GM18858 (cell line): ENCODE measurements at regions not wholly inside any gene's neighbourhood (a gene's known extent, or its start where the extent isn't known, plus 50 kb on each side); places are given as distances from the start of the nearest gene placed in this dataset.
"Not testable (repeated sequence)": the region's sequence is repeated elsewhere in the genome, so short reads cannot be mapped to it uniquely, and the experiment has no call there.

ENCODE experiments used
- ATAC-seq: cut with Tn5 transposase; IDR thresholded peaks from one replicate; pipeline ENCODE4 v1.9.1; 2021; ENCODE audit not compliant: unreplicated experiment

DNA sequence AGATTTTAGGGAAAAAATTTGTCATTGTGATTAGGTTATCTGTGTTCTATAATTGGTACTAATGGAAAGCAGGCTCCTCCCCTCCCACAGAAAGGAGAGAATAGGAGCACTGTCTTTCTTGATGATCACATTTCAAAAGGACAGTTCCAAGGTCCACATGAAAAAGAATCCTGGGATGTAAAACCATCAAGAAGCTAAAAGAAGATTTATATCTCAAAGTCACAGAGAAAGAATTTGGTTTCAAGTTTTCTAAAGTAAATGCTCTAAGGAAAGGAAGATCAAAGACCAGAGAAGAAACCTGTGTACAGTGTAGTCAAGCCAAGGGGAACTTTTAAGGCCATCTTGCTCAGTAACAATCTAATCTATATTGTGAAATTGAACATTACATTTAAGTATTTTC lies 652.7 kb upstream of the HS3ST5 start:
- ATAC-seq: no peak

DNA sequence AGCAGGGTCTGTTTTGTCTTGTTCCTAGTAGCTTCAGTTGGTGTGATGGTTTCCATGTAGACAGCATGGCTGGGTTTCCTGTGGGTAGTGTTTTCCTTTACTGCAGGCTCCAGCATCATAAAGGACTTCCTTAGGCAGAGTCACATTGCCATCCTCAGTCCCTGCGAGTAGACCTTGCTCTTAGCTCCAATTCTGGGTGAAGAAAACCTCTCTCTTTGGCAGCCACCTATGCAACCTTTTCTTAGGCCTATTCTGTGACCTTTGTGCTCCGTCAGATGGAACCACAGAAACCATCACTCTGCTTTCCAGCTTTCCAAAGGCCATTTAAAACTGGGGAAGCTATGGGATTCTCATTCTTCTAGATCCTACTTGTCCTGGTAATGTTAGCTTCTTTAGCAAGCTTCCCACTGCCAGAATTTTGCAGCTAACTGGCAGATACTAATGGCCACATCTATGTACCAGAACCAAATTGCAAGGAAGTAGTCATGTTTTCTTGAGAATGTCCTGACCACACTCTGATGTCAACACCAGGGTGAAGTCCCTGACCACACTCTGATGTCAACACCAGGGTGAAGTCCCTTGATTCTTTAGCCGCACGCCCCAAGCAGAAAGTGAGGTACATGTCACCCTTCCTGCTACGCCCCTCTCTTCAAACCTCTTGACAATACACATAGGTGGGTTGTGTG lies 646.6 kb upstream of the HS3ST5 start:
- ATAC-seq: peak; percentile 98

DNA sequence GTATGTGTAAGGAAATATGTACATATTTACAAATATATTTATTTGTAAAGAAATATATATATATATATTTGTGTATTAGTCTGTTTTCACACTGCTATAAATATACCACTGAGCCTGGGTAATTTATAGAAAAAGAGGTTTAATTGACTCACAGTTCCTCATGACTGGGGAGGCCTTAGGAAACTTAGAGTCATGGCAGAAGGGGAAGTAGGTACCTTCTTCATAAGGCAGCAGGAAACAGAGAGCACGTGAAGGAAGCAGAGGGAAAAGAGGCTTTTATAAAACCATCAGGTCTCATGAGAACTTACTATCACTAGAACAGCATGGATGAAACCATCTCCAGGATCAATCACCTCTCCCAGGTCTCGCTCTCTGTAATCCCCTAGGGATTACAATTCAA lies 644.5 kb upstream of the HS3ST5 start:
- no peak for ATAC-seq

DNA sequence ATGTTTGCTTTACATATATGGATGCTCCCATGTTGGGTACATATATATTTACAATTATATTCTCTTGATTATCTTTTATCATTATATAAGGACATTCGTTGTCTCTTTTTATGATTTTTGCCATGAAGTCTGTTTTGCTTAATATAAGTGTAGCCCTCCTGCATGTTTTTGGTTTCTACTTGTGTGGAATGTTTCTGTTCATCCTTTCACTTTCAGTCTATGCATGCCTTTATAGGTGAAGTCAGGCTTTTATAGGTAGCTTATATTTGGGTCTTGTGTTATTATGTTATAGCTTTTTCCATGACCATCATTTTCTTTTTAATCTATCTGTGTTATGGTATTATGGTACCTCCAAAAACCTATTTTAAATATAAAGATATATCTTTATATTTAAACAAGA lies 612.5 kb upstream of the HS3ST5 start:
- no peak for ATAC-seq

DNA sequence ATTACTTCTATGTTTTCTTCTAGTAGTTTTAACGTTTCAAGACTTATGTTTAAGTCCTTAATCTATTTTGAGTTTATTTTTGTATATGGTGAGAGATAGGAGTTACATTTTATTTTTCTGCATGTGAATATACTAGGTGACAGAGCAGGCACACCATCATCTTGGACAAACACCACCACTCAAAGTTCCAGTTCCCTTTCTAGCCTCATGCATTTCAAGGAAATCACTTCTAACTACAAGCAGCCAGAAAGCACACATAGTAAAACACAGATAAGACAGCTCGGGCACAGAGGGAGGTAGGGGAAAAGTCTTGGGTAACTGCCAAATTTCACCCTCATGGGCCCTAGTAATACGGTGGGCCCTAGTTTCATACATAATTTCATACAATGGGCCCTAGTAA lies 609.4 kb upstream of the HS3ST5 start:
- no peak for ATAC-seq

DNA sequence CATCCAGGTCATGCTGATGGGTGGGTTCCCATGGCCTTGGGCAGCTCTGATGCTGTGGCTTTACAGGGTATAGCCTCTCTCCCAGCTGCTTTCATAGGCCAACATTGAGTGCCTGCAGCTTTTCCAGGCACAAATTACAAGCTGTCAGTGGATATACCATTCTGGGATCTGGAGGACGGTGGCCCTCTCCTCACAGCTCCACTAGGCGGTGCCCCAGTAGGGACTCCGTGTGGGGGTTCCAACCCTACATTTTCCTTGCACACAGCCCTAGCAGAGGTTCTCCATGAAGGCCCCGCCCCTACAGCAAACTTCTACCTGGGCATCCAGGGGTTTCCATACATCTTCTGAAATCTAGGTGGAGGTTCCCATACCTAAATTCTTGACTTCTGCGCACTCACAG lies 602.6 kb upstream of the HS3ST5 start:
- ATAC-seq: no peak

DNA sequence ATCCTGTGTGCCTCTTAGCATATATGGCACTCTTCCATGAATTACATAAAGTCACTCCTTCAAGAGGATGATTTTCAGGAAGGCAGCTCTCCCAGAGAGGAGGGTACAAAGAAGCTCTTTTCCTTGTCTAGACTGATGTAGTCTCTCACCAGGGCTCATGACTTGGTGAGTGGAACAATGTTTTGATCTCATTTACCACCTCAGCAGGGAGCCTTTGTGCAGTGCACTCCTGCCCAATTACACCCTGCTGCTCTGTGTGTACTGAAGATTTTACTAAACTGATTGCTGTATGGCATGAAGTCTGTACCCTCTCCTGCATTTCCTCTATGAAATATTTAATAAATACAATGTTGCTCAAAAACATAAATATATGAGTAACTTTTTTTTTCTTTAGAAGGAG lies 598.3 kb upstream of the HS3ST5 start:
- ATAC-seq: no peak

DNA sequence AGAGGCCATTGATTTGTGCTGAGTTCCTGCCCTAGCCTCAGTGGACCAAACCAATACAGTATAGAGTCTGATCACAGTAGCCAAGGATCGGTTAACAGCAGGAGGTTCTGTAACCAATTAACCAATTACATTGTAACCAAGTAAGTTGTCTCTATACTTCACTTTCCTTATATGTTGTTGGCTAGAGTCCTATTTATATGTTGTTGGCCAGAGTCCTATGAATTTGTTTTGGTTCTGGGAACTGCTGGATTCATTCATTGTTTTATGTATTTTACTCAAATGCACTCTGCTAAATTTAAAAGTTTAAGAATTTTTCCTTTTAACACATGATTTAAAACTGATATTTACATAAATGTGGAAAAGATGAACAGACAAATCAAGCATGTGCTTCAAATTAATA lies 597.4 kb upstream of the HS3ST5 start:
- no peak for ATAC-seq

DNA sequence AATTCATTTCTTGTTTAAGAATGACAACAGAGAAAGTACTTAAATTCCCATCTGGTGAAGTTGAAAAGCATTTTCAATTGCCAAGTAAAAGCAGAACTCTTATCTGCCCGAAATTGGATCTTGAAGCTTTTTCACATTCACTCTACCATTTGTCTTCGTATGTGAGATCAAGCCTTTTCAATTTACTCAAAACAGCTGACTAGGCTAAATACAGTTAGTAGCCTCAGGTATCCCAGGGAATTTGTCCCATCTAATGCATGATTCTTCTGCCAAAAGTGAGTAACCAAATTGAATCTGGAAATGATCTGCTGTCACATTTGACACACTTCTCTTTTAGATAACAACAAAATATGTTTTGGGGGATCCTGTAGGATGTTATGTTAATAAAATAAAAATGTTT lies 596.8 kb upstream of the HS3ST5 start:
- no peak for ATAC-seq

DNA sequence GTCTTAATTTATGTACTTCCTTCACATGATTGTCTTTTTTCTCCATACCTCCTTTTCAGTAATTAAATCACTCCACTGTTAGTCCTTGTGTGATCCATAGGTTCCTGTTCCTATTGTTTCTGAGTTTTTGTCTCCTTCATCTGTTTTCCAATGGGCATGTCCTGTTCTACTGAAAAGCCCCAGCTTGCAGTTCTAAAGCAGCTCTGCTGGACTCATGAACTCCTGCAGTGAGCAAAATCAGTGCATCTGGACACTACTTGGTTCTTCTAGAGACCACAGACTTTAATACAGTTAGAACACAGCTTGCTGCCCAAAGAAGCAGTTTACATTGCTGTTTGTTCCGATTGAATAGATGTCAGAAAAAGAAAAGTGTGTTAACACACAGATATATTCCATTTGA lies 593.3 kb upstream of the HS3ST5 start:
- ATAC-seq: no peak

DNA sequence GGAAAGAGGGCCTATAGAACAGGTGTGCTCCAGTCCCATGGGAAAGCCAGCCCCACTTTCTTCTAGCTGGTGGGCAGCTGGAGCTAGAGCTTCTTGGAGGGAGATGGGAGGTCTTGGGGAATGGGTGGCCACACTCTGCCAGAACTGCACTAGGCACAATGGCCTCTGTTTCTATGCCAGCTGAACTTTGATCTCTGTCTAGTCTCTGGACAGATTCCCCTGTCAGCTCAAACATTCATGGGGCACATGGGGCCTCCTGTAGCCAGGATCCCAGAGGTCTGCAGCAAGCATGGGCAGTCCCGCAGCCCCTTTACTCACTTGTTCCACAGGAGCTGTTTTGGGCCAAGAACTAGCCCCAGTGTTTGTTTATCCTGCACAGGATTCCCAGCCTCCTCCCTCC lies 591.3 kb upstream of the HS3ST5 start:
- ATAC-seq: no peak

DNA sequence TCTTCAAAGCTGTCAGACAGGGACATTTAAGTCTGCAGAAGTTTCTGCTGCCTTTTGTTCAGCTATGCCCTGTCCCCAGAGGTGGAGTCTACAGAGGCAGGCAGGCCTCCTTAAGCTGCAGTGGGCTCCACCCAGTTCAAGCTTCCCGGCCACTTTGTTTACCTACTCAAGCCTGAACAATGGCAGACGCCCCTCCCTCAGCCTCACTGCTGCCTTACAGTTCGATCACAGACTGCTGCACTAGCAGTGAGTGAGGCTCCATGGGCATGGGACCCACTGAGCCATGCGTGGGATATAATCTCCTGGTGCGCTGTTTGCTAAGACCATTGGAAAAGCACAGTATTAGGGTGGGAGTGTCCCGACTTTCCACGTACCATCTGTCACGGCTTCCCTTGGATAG lies 585.9 kb upstream of the HS3ST5 start:
- not testable (repeated sequence) for ATAC-seq

DNA sequence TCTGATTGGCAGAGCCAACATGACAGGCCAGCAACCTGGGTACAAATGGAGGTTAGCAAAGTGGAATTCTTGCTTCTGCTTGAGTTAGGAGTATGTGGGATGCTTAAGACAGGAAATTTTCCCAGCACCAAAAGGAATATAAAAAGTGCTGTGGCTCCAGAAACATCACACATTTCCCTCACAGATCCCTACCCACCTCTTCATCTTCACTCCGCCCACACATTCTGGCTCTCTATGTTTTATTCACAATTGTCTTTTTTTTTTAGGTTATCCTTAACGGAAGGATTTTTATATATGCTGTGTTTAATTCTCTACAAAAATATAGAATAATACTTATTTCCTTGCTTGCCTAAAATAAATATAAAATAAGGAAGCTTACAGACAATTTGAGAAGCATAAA lies 563.3 kb upstream of the HS3ST5 start:
- ATAC-seq: no peak

DNA sequence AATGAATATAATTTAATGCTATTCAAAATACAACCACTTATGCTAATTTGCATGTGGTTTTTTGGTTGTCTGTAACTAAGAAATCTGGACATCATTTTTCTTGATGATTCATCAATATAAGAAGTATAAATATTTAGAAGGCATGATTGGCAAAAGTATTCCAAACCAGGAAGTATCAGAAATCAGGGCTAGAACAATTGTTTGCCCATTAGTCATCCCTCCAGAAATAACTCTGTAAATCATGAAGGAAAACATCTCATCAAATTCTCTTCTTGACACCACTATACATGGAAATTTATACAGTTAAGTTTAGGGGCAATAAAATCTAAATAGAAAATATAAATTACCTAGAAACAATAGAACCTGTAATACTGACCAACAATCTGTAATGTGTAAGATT lies 554.7 kb upstream of the HS3ST5 start:
- no peak for ATAC-seq

DNA sequence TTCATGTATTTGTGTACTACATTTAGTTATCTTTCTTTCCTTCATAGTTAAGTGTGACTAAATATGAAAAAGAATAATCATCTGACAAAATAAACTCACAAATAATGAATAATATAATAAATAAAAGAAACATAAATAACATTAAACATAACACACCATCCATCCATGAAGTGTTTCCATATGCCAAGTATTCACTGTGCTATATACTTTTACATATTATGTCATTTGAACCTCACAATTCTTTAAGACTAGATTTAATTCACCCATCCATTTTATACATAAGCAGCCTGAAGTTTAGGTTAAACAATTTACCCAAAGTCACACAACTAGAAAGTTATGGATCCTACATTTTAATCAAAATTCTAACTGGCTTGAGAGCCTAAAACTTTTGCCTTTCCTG lies 549.4 kb upstream of the HS3ST5 start:
- ATAC-seq: no peak

DNA sequence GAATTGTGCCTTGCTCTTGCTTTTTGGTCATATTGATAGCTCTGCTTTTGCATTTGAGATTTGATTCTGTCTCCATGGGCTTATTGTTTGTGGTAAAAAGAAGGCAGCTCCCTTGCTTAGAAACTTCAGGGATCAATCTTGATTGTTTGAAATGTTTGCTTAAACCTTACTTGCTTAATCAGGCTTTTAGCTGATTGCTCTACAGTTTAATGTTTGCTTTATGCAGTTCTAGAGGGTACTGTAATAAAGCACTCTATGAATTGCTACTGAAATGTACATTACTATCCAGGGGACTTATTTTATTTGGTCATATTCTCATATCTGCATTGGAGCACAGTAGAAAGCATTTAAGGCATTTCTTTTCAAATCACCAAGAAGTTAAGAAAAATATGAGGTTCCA lies 545.4 kb upstream of the HS3ST5 start:
- ATAC-seq: no peak

DNA sequence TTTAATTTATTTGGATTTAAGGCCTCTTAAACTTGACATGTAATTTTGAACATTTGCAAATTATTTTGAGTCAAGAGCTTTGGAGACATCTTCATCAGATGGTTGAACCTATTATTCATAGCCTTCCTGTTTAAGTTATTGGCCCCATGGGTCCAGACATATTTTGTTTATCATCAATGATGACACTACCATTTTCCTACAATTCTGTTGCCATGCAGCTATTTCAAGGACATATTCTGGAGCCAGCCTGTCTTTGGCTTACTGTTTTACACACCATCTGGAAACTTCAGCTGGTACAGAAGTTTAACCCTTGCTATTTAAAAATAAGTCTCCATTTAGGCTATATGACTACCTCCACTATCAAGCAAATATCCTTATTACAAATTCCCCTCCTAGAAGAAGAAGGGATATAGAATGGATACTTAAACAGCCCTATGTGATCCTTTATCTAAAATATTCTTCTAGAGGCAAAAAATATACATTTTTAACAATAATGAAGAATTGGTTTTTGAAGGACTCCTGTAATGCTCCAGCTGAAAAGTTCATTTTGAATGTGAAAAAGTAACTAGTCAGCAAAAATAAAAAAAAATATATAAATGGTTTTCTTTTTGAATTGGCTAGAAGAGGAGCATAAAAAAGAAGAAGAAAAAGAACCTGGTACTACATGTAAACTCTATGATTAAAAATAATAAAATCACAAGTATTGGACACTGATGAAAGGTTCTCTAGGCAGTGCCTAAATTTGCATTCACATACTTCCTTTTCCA lies 544.0 kb upstream of the HS3ST5 start:
- ATAC-seq: no peak

DNA sequence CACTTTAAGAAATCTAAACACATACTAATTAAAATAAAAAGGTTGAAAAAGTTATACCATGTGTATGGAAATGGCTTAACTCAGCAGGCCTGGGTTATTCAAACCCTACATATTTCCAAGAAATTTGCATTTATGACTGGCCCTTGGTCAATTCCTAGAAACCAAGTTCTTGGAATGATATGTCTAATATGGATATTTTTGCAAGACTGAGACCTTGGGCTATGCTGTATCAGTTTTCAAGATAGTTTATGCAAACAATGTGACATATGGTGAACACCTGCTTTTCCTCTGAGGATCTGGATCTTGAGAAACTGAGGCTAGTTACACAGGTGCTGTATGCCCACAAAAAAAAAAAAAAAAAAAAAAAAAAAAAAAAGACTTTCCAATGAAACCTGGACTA lies 536.9 kb upstream of the HS3ST5 start:
- no peak for ATAC-seq

DNA sequence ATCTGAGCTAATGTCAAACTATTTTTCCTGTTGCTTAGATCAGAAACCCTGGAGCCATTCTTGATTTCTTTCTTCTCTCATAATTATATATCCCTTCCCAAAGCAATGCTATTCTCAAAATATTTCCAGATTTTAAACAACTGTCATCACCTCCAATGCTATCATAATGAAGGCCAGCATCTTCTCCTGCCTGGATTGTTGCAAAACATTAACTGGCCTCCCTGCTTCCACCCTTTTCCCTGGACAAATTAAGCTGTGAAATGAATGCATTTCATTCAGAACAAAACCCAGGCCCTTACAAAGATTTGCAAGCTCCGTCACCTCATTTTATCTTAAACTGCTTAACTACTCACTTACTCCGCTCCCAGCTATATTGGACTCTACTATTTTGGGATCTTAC lies 535.3 kb upstream of the HS3ST5 start:
- no peak for ATAC-seq

DNA sequence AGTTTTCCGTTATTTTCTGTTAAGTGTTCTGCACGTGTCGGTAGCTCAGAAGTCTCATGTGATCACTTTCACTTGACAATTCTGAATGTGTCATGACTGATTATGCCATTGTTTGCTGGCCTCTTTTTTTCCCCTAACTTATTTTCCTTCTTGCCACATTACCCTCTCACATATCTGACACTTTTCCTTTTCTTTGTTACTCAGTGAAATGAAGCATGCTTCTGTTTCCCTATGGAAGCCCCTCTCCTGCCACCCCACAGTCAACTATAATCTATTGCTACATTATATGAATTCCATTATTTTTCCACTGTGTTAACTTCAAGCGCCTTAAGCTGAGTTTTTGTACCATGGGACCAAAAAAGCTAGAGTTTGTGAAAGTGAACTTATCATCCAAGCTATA lies 531.6 kb upstream of the HS3ST5 start:
- no peak for ATAC-seq

DNA sequence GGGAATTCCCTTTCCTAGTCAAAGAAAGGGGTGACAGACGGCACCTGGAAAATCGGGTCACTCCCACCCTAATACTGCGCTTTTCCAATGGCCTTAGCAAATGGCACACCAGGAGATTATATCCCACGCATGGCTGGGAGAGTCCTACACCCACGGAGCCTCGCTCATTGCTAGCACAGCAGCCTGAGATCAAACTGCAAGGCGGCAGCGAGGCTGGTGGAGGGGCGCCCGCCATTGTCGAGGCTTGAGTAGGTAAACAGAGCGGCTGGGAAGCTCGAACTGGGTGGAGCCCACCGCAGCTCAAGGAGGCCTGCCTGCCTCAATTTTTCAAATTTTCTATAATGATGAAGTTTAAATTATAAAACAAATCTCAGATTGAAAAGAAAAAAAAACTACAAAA lies 522.7 kb upstream of the HS3ST5 start:
- ATAC-seq: not testable (repeated sequence)

DNA sequence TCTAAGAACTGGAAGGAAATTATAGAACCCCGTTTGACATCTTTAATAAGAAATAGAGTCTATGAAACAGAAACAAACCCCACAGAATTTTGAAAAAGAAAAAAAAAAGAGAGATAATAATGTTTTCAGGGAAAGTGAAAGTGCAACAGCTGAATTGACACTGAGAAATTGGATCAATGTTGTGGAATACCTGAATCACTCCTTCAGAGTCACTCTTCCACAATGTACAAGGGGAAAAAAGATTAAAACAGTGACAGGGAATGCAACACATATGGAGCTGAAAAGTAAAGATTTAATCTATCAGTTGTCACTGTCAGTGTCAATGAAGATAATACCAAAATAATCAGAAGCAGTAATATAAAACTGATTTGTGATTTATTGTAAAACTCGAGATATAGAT lies 520.8 kb upstream of the HS3ST5 start:
- no peak for ATAC-seq

DNA sequence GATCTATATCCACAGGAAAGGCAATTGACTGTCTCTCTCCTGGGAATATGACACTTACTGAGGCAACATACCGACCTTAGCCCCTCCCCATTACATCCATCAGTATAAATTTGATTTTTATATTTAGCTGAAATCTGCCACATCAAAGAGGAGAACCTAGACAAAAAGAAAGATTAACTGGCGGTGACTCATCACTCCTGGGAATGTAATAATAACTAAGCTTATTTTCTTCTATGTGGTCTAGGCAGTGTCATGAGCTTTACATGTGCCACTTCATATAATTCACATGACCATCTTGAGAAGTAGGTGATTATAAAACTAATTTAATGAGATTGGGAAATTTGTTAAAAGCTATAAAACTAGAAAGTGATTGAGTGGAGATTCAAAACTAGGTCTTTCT lies 520.0 kb upstream of the HS3ST5 start:
- no peak for ATAC-seq
